ENCODE measurements at regions not wholly inside any gene's neighbourhood (a gene's known extent, or its start where the extent isn't known, plus 50 kb on each side); places are given as distances from the start of the nearest gene placed in this dataset.

DNA sequence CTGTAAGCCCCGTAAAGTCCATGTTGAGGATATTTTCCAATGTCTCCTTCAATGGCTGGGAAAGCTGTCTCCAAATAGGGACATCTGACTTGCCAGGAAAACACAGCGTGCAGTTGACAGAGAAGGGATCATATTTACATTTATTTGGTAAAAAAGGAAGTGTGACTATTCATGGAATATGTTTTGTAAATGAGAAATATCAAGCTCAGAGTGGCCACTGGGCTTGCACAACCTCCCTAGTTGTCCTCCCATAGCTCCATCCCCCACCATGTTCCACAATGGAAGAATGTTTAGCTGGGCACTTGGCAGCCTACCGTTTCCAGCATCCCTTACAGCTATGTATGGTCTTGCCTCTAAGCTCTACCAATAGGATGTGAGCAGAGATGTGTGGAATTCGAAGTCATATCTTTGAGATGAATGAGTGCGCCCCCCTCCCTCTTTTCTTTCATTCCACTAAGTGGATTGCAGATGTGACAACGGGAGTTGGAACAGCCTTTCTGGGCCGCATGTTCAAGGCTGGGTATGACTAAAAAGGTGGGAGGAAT is 306.6 kb upstream of the ZMIZ1 start:
- TF ChIP-seq, protein P1, sequence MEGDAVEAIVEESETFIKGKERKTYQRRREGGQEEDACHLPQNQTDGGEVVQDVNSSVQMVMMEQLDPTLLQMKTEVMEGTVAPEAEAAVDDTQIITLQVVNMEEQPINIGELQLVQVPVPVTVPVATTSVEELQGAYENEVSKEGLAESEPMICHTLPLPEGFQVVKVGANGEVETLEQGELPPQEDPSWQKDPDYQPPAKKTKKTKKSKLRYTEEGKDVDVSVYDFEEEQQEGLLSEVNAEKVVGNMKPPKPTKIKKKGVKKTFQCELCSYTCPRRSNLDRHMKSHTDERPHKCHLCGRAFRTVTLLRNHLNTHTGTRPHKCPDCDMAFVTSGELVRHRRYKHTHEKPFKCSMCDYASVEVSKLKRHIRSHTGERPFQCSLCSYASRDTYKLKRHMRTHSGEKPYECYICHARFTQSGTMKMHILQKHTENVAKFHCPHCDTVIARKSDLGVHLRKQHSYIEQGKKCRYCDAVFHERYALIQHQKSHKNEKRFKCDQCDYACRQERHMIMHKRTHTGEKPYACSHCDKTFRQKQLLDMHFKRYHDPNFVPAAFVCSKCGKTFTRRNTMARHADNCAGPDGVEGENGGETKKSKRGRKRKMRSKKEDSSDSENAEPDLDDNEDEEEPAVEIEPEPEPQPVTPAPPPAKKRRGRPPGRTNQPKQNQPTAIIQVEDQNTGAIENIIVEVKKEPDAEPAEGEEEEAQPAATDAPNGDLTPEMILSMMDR (IDR thresholded peaks at IDR 0.05), result no peak
- TF ChIP-seq POLR2A (IDR thresholded peaks at IDR 0.05), result no peak

All from thyroid gland (tissue), 4 donors.